Type B pancreatic cell (in vitro differentiated cells): ENCODE measurements at regions not wholly inside any gene's neighbourhood (a gene's known extent, or its start where the extent isn't known, plus 50 kb on each side); places are given as distances from the start of the nearest gene placed in this dataset.

Experiments used
- DNase-seq: peaks from one replicate; pipeline ENCODE4 v3.0.0; 2021; ENCODE audit warnings: mixed read lengths; ENCODE audit not compliant: unreplicated experiment; ENCODE audit errors: extremely low spot score
- H3K27ac Mint-ChIP-seq: 2 replicates; pipeline ENCODE4 v1.8.0; 2021; ENCODE audit warnings: mild to moderate bottlenecking, mixed read lengths
- H3K27me3 Mint-ChIP-seq: 2 replicates; pipeline ENCODE4 v1.8.0; 2021; ENCODE audit warnings: mixed read lengths
- H3K36me3 Mint-ChIP-seq: 2 replicates; pipeline ENCODE4 v1.8.0; 2021; ENCODE audit warnings: mixed read lengths
- H3K4me1 Mint-ChIP-seq: one replicate; pipeline ENCODE4 v1.8.0; 2021; ENCODE audit warnings: mixed read lengths; ENCODE audit not compliant: unreplicated experiment
- H3K4me3 Mint-ChIP-seq: 2 replicates; pipeline ENCODE4 v1.8.0; 2021; ENCODE audit warnings: mild to moderate bottlenecking, mixed read lengths
- H3K9me3 Mint-ChIP-seq: 2 replicates; pipeline ENCODE4 v1.8.0; 2021; ENCODE audit warnings: mixed read lengths
- TF ChIP-seq, protein P1 (sequence below): fragments of 200-600 bp; sonication (generic); conservative IDR thresholded peaks from 2 replicates; pipeline ENCODE4 v1.5.0; 2021; ENCODE audit warnings: antibody characterized with exemption, mild to moderate bottlenecking

DNA sequence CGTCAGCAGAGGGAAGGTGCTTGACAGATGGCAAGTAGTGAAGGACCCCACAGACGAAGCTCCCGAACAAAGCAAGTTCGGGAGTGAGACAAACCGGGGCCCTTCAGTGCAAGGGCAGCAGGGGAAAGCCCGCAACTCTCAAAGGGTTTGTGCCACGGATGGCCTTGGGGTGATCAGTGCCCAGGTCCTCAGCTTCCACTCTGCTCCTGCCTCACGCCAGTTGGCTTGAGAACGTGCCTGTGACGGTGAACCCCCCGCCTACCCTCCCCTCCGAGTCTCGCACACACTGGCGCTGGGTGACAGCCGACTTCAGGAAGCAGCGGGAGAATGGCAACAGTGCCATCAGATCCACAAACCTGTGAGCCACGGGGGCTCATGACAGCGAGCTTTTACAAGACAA lies 56.8 kb upstream of the SALL3 start:
- TF ChIP-seq, protein P1, sequence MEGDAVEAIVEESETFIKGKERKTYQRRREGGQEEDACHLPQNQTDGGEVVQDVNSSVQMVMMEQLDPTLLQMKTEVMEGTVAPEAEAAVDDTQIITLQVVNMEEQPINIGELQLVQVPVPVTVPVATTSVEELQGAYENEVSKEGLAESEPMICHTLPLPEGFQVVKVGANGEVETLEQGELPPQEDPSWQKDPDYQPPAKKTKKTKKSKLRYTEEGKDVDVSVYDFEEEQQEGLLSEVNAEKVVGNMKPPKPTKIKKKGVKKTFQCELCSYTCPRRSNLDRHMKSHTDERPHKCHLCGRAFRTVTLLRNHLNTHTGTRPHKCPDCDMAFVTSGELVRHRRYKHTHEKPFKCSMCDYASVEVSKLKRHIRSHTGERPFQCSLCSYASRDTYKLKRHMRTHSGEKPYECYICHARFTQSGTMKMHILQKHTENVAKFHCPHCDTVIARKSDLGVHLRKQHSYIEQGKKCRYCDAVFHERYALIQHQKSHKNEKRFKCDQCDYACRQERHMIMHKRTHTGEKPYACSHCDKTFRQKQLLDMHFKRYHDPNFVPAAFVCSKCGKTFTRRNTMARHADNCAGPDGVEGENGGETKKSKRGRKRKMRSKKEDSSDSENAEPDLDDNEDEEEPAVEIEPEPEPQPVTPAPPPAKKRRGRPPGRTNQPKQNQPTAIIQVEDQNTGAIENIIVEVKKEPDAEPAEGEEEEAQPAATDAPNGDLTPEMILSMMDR = no peak
- H3K36me3 Mint-ChIP-seq = no peaks in the 10 kb centered on the region
- DNase-seq = no peak
- H3K4me1 Mint-ChIP-seq = no peaks in the 10 kb centered on the region
- no peaks in the 10 kb centered on the region for H3K27me3 Mint-ChIP-seq
- H3K9me3 Mint-ChIP-seq = no peaks in the 10 kb centered on the region
- H3K4me3 Mint-ChIP-seq = no peak overlapping the region
- H3K27ac Mint-ChIP-seq = no peak overlapping the region

DNA sequence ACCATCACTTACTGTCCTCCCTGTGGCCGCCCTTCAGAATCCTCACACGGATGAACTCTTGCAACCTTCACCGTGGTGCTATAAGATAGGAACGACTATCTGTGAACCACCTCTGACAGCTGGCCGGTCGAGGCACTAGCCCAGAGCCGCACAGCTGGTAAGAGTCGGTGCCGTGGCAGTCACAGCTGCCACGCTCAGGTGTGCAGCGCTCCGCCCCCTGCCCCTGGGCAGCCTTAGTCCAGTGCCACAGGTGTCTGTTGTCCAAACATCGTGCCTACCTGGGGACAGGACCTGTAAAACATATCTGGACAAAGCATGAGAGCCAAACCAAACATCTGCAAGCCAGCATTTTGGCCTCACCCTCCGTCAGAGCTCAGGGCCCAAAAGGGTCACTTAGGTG lies 55.3 kb upstream of the SALL3 start:
- no peak overlapping the region for H3K4me3 Mint-ChIP-seq
- no peaks in the 10 kb centered on the region for H3K27me3 Mint-ChIP-seq
- H3K27ac Mint-ChIP-seq = no peak overlapping the region
- H3K36me3 Mint-ChIP-seq = no peaks in the 10 kb centered on the region
- no peak for DNase-seq
- TF ChIP-seq, protein P1 = no peak
- H3K9me3 Mint-ChIP-seq = no peaks in the 10 kb centered on the region
- H3K4me1 Mint-ChIP-seq = no peaks in the 10 kb centered on the region

DNA sequence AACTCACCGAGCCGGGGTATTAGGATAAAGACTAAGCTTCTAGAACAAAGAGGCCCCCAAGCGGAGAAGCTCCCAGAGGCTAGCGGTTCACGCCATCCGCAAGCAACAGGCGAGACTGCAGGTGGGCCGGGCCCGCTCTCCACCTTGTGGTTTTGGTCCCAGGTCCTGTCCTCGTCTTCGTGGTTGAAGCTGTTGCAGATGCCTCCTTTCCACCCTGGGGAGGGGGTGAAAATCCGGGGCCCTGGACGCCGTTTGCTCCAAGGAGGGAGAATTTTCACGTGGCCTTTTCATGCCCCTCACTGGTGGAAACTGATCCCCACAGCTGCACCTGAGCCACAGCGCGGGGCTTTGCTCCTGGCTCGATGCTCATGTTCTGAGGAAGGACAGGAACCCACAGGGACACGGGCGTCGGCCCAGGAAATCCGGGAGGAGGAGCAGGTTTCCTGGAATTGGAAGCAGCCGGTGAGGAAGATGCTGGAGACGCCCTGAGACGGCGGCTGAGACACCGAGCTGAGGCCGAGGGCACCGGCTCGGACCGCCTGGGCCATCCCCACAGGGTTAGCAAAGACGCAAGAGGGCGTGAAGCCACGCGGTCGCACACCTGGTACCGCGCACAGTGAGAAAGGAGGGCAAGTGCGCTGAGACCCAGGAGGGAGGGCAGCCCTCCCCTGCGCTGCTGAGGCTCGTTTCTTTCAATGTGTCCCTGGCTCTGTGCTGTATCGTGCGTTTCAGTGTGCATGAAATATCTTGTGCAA lies 54.7 kb upstream of the SALL3 start:
- Mint-ChIP-seq H3K4me3 (no peak overlapping the region), H3K9me3 (no peaks in the 10 kb centered on the region), H3K27ac (no peak overlapping the region), H3K4me1 (no peaks in the 10 kb centered on the region), H3K36me3 (no peaks in the 10 kb centered on the region), H3K27me3 (no peaks in the 10 kb centered on the region)
- TF ChIP-seq, protein P1 = no peak
- no peak for DNase-seq

GRCh38 chr18:78925557-78926242 lies 53.9 kb upstream of the SALL3 start:
- Mint-ChIP-seq H3K4me1 (no peaks in the 10 kb centered on the region), H3K36me3 (no peaks in the 10 kb centered on the region), H3K4me3 (no peak overlapping the region), H3K27me3 (no peaks in the 10 kb centered on the region), H3K9me3 (no peaks in the 10 kb centered on the region), H3K27ac (no peak overlapping the region)
- DNase-seq = no peak
- TF ChIP-seq, protein P1 = no peak

DNA sequence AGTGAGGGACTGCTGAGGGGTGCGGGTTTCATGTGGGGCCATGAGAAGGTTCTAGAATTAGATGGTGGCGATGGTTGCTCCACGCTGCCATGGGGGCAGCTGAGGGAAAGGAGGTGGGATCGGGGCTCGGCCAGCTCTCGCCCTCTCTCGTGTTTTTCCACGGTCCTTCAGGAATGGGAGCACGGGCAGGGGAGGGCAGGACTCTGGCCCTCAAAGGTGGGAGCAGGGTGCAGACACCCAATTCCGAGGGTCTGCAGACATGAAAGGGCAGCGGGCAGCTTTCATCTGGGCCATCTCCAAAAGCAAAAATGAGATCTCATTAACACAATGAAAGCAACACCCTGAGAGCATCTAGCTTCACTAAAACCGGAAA lies 53.4 kb upstream of the SALL3 start:
- Mint-ChIP-seq H3K4me3 (no peak overlapping the region), H3K27ac (no peak overlapping the region), H3K4me1 (no peaks in the 10 kb centered on the region), H3K9me3 (no peaks in the 10 kb centered on the region), H3K36me3 (no peaks in the 10 kb centered on the region), H3K27me3 (peaks cover 3% of the 10 kb centered on the region)
- TF ChIP-seq, protein P1 = no peak
- no peak for DNase-seq
